ENCODE measurements at regions not wholly inside any gene's neighbourhood (a gene's known extent, or its start where the extent isn't known, plus 50 kb on each side); places are given as distances from the start of the nearest gene placed in this dataset.
"Not testable (repeated sequence)": the region's sequence is repeated elsewhere in the genome, so short reads cannot be mapped to it uniquely, and the experiment has no call there.

DNA sequence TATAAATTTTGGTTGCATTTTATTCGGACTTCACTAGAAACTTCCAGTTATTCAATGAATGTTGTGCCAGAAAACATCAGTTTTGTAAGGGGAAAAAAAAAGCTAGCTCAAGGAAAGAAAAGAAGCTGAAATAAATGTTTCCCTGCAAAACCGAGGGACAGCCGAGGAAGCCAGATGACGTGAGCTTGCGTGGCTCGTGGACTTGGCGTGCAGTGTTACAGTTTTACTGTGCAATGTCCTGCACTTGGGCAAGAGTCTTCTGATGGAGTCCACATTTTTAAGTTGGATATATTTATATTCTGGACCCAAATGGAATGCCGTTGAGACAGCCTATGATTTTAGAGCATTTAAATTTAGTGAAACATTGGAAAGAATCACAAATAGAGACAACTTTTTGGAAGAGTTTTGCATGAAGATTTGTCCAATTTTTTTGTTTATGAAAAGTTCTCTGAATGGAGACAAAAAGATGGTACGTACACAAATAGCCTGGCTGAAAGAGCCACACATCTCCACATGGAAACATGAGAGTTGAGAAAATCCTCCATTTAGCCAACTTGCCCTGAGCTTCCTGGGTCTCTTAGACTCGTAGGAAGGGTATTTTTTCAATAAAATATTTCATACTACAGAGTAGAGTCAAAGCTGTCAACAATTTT is 210.5 kb downstream of the BANP start:
- H3K36me3 Mint-ChIP-seq (ENCODE audit: insufficient read depth in 2 of 2); ATAC-seq (replicated peaks in 1 of 2); H3K9me3 Mint-ChIP-seq; DNase-seq; H3K4me1 Mint-ChIP-seq (ENCODE audit: low read depth); H3K4me3 Mint-ChIP-seq; H3K27ac Mint-ChIP-seq: not testable (repeated sequence)
- peaks cover 13% of the 10 kb centered on the region for H3K27me3 Mint-ChIP-seq (ENCODE audit: low read depth)

DNA sequence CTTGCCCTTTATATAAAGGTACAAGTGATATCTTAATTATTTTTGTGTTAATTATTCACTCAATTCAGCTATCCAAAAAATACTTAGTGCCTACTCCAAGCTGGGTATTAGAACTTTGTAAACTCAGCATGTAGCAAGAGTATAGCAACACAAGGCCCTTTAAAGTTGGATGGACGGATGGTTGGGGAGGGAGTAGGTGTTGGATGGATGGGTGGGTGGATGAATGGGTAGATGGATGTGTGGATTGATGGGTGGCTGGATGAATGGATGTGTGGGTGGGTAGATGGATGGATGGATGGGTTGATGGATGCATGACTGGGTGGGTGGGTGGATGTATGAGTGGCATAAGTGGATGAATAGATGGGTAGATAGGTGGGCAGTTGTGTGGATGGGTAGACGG is 211.5 kb downstream of the BANP start:
- H3K9me3 Mint-ChIP-seq; H3K4me3 Mint-ChIP-seq; ATAC-seq (replicated peaks in 1 of 2); DNase-seq; H3K27ac Mint-ChIP-seq; H3K36me3 Mint-ChIP-seq (ENCODE audit: insufficient read depth in 2 of 2); H3K4me1 Mint-ChIP-seq (ENCODE audit: low read depth): not testable (repeated sequence)
- H3K27me3 Mint-ChIP-seq (ENCODE audit: low read depth) = peaks cover 13% of the 10 kb centered on the region

DNA sequence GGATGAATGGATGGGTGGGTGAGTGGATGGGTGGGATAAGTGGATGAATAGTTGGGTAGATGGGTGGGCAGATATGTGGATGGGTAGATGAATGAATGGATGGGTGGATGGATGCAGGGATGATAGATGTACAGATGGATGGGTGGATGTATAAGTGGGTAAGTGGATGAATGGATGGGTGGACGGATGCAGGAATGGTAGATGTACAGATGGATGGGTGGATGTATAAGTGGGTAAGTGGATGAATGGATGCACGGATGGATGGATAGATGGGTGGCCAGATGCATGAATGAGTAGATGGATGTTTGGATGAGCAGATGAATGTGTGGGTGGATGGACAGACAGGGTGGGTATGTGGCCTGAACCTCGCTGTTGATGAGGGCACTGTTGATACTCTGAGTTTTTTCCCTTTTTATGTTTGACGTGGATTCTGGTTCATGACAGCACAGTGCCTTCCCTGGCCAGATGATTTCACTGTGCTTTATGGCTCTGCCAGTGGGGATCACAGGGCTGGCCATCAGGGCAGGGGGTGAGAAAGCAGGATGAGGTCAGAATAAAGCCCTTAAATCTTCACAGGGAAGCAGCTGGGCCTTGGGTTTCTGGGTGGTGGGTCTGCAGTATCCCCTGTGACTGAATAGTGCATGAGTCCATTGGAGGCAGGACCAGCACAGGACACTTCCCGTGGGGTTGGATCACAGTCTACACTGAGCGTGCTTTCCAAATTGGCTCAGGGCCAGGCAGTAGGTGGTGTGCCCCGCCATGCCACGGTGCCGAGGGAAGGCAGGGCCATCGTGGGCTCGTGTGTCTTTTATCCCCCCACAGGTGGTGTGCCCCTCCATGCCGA is 213.2 kb downstream of the BANP start:
- not testable (repeated sequence) for H3K4me3 Mint-ChIP-seq; H3K9me3 Mint-ChIP-seq; ATAC-seq (replicated peaks in 1 of 2); H3K36me3 Mint-ChIP-seq (ENCODE audit: insufficient read depth in 2 of 2); DNase-seq; H3K27ac Mint-ChIP-seq; H3K4me1 Mint-ChIP-seq (ENCODE audit: low read depth)
- H3K27me3 Mint-ChIP-seq (ENCODE audit: low read depth) = peaks cover 13% of the 10 kb centered on the region

DNA sequence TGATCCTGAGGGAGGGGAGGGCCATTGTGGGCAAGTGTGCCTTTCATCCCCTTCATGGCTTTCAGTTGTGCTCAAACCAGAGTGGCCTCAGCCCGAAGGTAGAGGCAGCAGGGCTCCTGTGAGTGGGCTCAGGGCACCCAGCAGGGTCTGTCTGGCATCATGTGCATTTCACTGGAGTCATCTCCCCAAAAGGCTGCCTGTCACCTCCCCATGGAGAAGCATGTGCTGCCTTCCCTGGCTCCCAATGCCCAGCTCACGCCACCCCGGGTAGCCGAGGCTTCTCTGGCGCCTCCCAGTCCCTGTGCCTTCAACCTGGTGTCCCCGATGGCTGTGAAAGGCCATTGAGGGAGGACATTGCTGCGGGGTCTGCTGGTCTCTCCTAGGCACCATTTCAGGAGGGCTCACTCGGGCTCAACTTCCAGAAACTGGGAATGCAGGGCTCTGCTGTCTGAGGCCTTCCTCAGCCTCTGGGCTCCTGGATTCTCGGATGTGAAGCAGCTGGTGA is 213.9 kb downstream of the BANP start:
- H3K36me3 Mint-ChIP-seq (ENCODE audit: insufficient read depth in 2 of 2); H3K4me3 Mint-ChIP-seq; H3K4me1 Mint-ChIP-seq (ENCODE audit: low read depth); H3K9me3 Mint-ChIP-seq; DNase-seq; ATAC-seq (replicated peaks in 1 of 2); H3K27ac Mint-ChIP-seq: not testable (repeated sequence)
- H3K27me3 Mint-ChIP-seq (ENCODE audit: low read depth) = peaks cover 13% of the 10 kb centered on the region

DNA sequence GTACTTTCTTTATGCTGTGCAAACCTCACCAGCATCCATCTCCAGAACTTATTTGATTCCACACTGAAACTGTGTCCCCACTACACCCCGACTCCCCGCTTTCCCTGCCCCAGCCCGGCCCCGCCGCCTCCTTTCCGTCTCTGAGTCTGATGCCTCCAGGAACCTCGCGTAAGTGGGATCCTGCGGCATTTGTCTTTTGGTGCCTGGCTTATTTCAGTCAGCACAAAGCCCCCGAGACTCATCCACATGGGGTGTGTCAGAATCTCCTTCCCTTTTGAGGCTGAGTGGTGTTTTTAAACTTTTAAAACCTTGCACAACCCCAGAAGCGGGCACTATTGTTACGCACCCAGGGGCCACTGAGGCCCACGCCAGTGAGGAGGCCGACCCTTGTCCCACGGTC is 214.4 kb downstream of the BANP start:
- not testable (repeated sequence) for DNase-seq; H3K36me3 Mint-ChIP-seq (ENCODE audit: insufficient read depth in 2 of 2); H3K27ac Mint-ChIP-seq; H3K9me3 Mint-ChIP-seq; H3K4me3 Mint-ChIP-seq; ATAC-seq (replicated peaks in 1 of 2); H3K4me1 Mint-ChIP-seq (ENCODE audit: low read depth)
- peaks cover 19% of the 10 kb centered on the region for H3K27me3 Mint-ChIP-seq (ENCODE audit: low read depth)

DNA sequence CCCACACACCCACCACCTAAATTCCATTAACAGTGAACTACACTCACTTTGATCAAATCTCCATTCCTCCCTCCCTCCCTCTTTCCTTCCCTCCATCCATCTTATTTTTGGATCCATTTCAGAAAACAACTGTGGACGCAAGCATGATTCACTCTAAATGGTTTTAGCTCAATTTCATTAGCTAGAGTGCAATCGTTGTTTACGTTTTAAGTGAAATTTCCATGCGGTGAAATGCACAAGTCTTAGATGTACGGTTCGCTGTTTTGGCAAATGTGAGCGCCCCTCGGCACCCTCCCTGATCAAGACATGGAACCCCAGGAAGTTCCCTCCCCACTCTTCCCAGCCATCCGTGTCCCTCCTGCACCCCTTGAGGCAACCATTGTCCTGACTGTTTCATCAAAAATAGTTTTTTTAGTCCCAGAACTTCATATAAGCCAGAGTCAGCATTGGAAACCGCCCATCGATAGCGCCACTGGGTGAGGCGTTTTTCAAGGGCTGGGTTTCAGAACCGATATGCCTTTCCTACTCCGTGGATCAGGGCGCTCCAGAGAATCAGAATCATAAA is 215.1 kb downstream of the BANP start:
- not testable (repeated sequence) for H3K4me3 Mint-ChIP-seq; H3K27ac Mint-ChIP-seq; H3K36me3 Mint-ChIP-seq (ENCODE audit: insufficient read depth in 2 of 2); H3K9me3 Mint-ChIP-seq; DNase-seq; H3K4me1 Mint-ChIP-seq (ENCODE audit: low read depth); ATAC-seq (replicated peaks in 1 of 2)
- H3K27me3 Mint-ChIP-seq (ENCODE audit: low read depth) = peaks cover 22% of the 10 kb centered on the region

DNA sequence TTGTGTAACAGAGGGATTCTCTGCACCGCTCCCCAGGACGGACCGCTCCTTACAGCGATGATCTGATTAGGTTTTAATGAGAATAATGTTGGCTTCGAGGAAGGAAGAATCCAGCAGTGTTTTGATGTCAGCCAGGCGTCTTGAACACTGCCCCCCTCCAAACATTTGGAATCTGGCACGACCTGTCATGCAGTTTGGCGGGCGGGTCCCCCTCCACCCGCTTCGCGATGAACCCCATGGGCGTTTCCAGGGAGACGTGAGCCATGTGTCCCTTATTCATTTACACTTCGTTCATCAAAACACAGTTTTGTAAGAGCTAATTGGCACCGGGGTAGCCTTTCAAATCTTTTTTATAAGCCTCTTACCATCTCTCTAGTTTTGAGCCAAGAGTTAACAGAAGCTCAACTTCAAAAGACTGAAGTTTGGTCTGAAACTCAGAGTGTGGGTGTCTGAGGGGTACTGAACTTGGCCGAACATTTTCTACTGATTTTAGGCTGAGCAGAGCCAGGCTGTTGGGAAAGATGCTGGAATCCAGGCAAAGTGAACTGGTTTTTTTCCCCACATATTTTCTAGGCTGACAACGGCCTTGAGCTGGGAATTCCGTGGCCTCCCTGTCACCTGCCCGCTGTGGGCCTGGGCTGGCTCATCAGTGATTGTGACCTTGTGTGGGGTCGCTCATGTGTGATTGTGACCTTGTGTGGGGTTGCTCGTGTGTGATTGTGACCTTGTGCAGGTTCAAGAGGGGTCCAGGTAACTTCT is 214.8 kb upstream of the ZNF469 start:
- H3K4me3 Mint-ChIP-seq; DNase-seq; H3K36me3 Mint-ChIP-seq (ENCODE audit: insufficient read depth in 2 of 2); H3K4me1 Mint-ChIP-seq (ENCODE audit: low read depth); H3K27ac Mint-ChIP-seq; ATAC-seq (replicated peaks in 1 of 2); H3K9me3 Mint-ChIP-seq: not testable (repeated sequence)
- H3K27me3 Mint-ChIP-seq (ENCODE audit: low read depth) = peaks cover 39% of the 10 kb centered on the region

DNA sequence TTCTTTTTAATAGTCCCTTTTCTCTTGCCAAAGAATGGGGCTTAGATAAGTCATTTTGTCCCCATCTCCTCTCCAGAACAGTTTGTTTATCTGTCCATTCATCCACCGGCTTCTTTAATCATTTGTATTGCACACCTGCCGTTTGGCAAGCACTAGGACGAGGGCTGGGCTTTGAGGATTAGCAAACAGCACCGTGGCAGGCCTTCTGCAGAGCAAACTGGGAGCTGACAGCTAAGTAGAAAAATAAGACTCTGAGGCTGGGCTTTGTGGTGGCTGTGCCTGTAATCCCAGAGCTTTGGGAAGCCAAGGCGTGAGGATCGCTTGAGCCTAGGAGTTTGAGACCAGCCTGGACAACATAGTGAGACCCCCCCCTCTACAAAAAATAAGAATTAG is 214.2 kb upstream of the ZNF469 start:
- H3K4me1 Mint-ChIP-seq (ENCODE audit: low read depth); H3K4me3 Mint-ChIP-seq; ATAC-seq (replicated peaks in 1 of 2); H3K36me3 Mint-ChIP-seq (ENCODE audit: insufficient read depth in 2 of 2); H3K27ac Mint-ChIP-seq; H3K9me3 Mint-ChIP-seq; DNase-seq: not testable (repeated sequence)
- peaks cover 37% of the 10 kb centered on the region for H3K27me3 Mint-ChIP-seq (ENCODE audit: low read depth)

DNA sequence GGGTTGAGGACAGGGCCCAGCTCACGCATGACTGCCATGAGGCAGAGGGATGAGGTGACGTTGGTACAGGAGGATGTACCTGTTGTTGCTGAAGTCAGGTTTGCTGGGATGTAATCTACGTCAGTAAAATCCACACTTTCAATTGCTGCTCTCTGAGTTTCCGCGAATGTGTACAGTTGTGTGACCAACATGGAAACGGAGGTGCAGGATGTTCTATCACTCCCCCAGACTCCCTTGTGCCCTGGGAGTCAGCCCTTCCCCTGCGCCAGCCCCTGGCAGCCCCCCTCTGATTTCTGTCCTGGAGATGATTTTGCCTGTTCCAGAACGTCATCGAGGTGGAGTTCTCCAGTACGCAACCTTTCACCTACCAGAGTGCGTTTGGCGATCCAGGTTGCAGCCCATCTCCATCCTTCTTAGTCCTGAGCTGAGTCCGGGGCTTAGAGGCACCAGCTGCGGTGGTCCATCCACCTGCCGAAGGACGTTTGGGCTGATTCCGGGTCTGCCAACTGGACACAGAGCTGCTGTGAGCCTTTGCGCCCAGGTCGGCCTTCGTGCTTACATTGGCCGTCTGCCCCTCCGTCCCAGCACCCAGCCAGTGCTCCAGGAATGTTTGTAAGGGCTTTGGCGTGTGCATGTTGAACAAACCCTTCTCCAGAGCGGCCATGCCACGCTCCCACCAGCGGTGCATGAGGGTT is 213.5 kb upstream of the ZNF469 start:
- ATAC-seq (replicated peaks in 1 of 2); H3K4me1 Mint-ChIP-seq (ENCODE audit: low read depth); H3K36me3 Mint-ChIP-seq (ENCODE audit: insufficient read depth in 2 of 2); H3K27ac Mint-ChIP-seq; H3K4me3 Mint-ChIP-seq; DNase-seq; H3K9me3 Mint-ChIP-seq: not testable (repeated sequence)
- peaks cover 31% of the 10 kb centered on the region for H3K27me3 Mint-ChIP-seq (ENCODE audit: low read depth)

DNA sequence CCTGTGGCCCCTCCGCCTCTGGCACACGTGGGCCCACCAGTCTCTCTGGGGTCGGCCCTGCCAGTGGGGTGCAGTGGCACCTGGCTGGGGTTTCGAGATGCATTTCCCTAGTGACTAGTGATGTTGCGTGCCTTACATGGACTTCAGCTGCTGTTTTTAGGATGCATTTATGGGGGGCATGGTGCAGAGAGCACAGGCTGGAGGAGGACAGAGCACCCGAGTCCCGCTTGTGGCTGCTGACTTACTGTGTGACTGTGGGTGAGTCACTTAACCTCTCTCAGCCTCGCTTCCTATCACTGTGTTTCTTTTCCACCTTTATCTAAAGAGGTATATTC is 213.0 kb upstream of the ZNF469 start:
- DNase-seq; H3K4me3 Mint-ChIP-seq; H3K4me1 Mint-ChIP-seq (ENCODE audit: low read depth); H3K27ac Mint-ChIP-seq; H3K36me3 Mint-ChIP-seq (ENCODE audit: insufficient read depth in 2 of 2); H3K9me3 Mint-ChIP-seq; ATAC-seq (replicated peaks in 1 of 2): not testable (repeated sequence)
- peaks cover 28% of the 10 kb centered on the region for H3K27me3 Mint-ChIP-seq (ENCODE audit: low read depth)

DNA sequence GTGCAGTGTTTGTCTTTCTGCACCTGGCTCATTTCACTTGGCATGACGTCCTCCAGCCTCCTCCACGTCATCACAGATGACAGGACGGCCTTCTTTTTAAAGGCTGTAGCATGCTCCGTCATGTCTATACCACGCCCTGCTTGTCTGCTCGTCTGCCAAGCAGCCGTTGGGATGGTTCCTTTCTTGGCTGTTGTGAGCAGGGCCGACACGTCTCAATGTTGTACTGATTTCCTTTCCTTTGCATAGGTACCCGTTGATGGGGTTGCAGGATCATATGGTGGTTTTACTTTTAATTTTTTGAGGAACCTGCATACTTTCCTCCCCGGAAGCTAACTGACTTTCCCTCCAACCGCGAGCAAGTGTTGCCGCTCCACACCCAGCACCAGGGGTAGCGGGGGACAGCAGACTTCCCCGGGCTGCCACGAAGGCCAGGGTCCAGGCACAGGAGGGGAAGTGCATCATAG is 212.2 kb upstream of the ZNF469 start:
- peaks cover 28% of the 10 kb centered on the region for H3K27me3 Mint-ChIP-seq (ENCODE audit: low read depth)
- peaks cover 2 to 8% of the 10 kb centered on the region in 2 donors for H3K36me3 Mint-ChIP-seq (ENCODE audit: insufficient read depth in 2 of 2)
- ATAC-seq (replicated peaks in 1 of 2) = no peak
- no peak overlapping the region for H3K4me3 Mint-ChIP-seq
- H3K9me3 Mint-ChIP-seq = peaks cover 2 to 7% of the 10 kb centered on the region in 2 donors
- H3K27ac Mint-ChIP-seq = no peak overlapping the region
- no peaks in the 10 kb centered on the region for H3K4me1 Mint-ChIP-seq (ENCODE audit: low read depth)
- DNase-seq = no peak

DNA sequence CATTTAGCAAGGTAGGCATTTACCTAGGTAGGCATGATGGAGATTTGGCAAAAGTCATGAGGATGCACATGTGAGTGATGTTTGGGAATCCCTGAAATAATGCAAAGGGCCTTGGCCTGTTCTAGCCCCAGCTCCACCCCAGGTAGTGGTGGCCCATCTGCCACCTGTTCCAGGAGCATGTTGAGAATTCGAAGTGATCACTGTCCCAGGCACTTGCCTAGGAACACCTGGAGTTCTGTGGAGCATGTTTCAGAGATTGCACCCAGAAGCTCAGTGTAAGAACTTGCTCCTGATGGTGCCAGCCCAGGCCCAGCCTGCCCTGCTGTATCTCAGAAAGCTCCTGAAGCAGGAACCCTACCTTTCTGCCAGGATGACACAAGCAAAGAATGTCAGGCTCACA is 211.6 kb upstream of the ZNF469 start:
- DNase-seq; H3K27ac Mint-ChIP-seq; ATAC-seq (replicated peaks in 1 of 2): not testable (repeated sequence)

More for the DNA sequence above, 211.6 kb upstream of the ZNF469 start:
- H3K27me3 Mint-ChIP-seq (ENCODE audit: low read depth) = peaks cover 28% of the 10 kb centered on the region
- not testable (repeated sequence) for H3K36me3 Mint-ChIP-seq (ENCODE audit: insufficient read depth in 2 of 2); H3K4me1 Mint-ChIP-seq (ENCODE audit: low read depth); H3K9me3 Mint-ChIP-seq; H3K4me3 Mint-ChIP-seq
